Endothelial cell of hepatic sinusoid (primary cell): ENCODE measurements at regions not wholly inside any gene's neighbourhood (a gene's known extent, or its start where the extent isn't known, plus 50 kb on each side); places are given as distances from the start of the nearest gene placed in this dataset.
"Not testable (repeated sequence)": the region's sequence is repeated elsewhere in the genome, so short reads cannot be mapped to it uniquely, and the experiment has no call there.

Experiments
- in situ Hi-C: cut with HindIII; loops from 2 replicates; pipeline ENCODE4 v1.10.0; 2017; ENCODE audit warnings: low sequenced_read_pairs

DNA sequence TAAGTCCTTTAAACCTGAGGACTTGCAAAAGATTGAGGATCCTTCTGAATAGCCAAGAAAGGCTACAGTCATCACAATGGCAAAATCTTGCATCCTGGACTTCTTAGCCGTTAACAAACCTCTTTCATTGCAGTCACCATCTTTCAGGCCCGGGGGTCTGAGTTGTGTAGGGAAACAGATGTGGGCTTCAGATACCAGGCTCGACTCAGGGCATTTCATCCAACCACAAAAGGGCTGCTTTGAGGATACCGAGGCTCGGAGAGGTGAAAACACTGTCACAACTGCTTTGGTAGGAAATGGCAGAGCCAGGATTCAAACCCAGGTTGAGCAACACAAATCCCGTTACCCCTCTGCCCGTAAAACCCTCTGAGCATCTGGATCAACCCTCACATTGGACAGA, 147.4 kb downstream of the TFCP2L1 start:
- in situ Hi-C loops, result no loop called here

DNA sequence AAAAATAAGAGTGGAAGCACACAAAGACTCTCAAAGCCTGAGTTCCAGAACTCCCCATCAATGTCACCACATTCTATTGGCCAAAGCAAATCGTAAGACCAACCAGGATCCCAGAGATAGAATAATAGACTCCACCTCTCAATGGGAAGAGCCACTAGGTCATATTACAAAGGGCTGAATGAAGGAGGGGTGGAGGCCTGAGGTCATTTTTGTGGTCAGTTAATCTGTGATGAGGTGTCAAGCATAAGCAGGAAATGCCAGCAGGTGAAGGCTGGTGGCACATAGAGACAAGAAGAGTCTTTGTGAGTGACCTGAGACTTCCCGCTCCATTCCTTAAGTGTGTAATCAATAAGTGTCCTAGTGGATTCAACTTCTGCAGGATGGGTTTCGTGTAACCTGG, 144.3 kb downstream of the TFCP2L1 start:
- in situ Hi-C loops, result no loop called here

DNA sequence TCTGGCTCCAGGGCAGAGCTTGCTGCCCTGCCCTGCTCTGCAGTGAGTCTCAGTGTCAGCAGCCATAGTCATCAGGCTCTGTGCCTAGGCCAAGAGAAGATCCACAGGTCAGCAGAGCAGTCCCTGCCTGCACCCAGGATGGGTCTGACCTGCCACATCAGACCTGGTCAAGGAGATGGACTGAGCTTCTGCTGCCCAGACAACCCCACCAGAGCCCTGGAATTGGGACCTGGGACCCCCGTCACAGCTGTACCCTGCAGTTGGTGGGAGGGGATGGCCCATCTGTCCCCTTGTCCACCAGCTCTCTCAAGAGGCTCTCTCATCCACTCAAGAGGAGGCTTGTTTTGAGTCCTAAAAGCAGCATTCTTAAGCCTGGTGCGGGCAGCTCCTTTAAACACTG, 142.6 kb downstream of the TFCP2L1 start:
- in situ Hi-C loops, result no loop called here

DNA sequence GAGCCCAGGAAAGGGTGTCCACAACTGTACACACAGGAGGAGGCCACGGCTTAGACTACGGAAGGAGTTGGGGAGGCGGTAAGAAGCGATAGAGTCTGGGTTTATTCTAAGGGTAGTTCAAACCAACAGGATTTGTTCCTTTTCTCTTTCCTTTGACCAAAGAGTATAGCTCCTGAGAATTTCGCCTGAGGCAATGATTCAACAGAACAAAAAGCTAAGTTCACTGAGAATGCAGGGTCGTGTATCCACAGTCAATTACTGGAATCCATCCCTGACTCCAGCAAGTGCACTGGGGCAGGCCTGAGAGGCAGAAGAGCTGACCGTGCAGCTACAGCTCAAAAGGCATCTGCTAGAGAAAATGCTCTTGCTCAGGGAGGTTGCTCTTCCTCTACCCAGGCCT, 140.9 kb downstream of the TFCP2L1 start:
- in situ Hi-C loops, result no loop called here

DNA sequence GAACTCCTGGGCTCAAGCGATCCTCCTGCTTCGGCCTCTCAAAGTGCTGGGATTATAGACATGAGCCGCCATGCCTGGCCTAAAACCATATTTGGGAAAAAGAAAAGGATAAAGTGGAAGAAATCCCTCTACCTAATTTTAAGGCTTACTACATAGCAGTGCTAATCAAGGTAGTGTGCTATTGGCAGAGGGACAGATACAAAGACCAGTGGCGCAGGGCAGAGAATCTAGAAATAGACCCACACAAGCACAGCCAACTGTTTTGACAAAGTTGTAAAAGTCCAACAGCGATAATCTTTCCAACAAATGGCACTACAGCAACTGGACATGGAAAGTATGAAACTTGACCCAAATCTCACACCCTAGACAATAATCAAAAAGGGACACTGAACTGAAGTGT, 138.4 kb downstream of the TFCP2L1 start:
- in situ Hi-C loops, result no loop called here

DNA sequence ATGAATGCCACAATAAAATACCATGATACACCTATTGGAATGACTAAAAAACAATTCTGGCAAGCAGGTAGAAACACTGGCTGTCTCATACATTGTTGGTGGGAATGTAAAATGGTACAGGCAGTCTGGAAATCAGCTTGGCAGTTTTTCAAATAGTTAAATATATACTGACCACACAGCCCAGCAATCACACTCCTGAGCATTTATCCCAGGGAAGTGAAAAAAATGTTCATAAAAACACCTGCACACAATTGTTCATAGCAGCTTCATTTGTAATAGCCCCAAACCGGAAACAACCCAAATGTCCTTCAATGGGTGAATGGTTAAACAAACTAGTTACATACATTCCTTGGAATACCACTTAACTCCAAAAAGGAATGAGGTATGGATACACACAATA, 137.2 kb downstream of the TFCP2L1 start:
- in situ Hi-C loops, result no loop called here

DNA sequence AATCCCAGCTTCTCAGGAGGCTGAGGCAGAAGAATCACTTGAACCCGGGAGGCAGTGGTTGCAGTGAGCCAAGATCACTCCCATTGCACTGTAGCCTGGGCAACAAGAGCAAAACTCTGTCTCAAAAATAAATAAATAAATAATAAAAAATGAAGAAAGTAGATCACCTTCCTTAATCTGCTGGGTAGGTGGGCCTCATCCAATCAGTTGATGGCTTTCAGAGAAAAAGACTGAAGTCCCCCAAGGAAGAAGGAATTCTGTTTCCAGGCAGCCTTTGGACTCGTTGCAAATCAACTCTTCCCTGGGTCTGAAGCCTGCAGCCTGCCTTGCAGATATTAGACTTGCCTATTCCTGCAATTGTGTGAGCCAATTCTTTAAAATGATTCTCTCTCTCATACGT, 136.5 kb downstream of the TFCP2L1 start:
- in situ Hi-C loops, result no loop called here

DNA sequence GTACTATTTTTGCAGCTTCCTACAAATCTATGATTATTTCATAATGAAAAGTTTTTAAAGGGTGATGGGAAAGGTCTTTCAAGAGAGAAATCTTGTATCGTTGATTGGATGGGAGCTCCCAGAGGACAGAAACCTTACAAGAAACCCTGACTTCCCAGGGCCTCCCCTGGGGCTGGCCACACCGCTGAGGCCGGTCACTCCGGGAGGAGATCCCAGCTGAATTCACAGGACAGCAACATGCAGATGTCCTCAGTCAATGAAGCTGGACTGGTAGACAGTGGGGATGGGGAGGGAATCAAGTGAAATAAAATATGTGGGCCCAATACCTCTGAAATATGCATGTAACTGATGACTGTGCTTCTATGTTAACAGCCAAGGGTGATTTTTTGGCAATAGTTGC, 135.6 kb downstream of the TFCP2L1 start:
- in situ Hi-C loops, result no loop called here

DNA sequence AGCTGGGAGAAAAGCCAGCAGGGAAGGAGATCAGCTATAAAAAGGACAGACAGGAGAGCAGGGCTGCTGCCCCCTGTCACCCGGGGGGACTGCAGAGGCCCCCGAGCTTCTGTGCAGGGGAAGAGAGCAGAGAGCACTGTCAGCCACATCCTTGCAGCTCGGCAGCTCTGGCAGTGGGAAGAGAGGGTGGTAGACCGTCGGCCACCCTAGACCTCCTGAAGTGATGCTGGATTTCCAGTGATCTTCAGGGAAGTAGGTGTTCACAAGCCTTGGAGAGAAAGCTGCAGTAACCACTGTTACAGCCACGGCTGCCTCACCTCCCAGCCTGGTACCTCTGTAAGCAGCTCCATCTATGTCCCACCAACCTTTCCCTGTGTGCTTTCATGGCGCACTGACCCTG, 134.9 kb downstream of the TFCP2L1 start:
- in situ Hi-C loops, result no loop called here

DNA sequence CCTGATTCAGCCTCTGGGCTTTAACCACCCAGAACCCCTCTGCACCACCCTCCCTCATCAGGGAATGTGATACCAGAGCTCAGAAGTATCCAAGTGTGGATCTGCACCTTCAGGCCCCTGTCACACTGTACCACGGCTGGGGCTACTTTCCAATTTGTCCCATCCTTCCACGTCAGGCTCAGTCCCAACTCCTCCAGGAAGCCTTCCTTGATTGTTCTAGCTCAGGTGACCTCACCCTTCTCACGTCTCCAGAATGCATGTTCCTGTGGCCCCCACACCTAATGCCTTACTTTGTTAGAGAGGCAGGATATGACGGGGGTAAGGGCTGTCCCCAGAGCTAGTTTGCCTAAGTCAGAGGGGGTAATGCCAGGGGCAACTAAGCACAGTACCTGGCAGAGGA, 134.3 kb downstream of the TFCP2L1 start:
- in situ Hi-C loops, result no loop called here

DNA sequence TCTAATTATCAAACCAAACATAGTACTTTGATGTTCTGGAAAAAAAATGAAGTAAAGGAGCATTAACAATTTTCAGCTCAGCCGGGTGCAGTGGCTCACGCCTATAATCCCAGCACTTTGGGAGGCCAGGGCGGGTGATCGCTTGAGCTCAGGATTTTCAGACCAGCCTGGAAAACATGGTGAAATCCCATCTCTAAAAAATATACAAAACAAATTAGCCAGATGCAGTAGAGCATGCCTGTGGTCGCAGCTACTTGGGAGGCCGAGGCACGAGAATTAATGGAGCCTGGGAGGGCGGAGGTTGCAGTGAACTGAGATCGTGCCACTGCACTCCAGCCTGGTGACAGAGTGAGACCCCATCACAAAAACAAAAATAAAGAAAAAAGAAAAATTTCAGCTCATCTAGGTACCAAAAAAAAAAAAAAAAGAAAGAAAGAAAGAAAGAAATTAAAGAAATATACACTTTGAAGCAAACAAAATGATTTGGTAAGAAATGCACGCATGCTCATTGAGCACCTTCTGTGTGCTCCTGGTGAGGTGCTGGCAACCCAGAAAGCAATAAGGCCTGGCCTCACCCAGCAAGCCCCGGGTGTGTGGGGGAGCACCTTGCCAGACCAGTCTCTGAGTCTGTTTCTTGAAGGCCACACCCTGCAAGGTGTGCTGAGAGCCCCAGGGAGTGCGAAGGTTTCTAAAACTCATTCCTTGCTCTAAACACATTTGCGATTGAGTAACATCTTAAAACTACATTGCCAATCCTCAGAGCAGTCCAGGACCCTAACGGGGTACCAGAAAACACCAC, 133.5 kb downstream of the TFCP2L1 start:
- in situ Hi-C loops, result no loop called here

DNA sequence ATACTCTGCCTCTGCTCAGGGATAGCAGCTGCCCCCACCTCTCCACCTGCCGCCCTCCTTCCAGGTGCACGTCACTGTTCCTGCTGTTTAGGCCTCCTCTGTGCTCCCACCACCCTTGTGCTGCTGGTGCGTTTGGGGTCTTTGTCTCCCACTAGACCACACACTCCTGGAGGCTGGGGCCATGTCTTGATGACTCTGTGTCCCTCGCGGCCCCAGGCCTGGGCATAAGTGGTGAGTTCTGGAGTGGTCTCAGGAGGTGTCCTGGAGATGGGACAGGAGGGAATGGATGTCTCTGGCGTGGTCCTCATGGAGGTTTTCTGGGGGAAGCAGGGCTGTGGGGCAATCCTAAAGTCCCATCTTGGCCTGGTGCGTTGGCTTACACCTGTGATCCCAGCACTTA, 132.1 kb downstream of the TFCP2L1 start:
- in situ Hi-C loops, result no loop called here

DNA sequence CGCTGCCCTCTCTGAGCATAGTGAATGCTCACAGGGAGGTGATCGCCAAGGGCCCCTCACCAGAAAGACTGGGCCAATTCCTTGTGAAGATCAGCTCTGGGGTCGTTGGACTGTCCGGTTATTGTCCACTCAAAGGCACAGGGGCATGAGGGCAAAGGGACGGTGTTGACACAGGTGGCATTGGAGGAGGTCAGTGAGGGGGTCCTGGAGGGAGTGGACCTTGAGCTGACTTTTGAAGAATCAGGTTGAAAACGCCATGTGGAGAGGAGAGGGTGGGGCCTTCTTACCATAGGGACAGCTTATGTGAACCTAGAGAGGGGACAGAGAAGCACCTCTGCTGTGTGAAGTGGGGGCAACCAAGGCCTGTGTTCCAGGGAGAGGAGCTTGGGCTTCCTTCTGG, 131.5 kb downstream of the TFCP2L1 start:
- in situ Hi-C loops, result no loop called here

DNA sequence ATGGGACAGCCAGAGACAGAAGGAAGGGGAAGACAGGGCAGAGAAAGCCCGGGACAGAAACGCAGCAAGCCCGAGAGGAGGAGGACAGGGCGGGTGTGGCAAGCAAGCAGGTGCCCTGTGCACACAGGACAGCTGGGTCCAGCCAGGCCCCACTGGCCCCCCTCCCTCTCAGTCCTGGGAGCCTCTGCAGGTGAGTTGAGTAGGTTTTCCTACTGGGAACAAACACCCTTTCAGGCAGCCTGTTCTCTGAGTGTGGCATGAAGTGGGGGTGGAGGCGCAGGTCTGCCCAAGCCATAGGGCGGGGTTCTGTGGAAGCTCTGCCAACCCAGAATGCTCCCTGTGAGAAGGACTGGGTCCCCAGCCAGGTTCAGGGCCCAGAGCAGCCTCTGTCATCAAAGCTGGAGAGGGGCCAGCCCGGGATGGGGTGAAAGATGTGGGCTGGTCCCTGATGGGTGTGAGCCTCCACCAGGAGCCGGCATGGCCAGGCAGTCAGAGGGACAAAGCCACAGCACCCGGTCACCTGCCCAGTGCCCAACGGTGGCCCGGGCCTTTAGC, 129.4 kb downstream of the TFCP2L1 start:
- in situ Hi-C loops, result no loop called here

DNA sequence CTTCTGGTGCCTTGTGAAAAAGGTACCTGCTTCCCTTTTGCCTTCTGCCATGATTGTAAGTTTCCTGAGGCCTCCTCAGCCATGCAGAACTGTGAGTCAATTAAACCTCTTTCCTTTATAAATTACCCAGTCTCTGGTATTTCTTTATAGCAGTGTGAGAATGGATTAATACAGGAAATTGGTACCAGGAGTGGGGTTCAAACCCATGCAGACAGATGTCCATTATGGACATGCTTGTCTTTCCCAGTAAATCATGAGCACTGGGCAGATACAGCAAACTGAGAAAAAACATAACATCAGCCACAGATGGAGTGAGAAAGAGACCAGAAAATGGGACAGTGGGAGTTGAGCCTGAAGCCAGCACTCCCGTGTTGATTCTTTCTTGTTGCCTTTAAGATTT, 127.5 kb downstream of the TFCP2L1 start:
- in situ Hi-C loops, result not testable (repeated sequence)

DNA sequence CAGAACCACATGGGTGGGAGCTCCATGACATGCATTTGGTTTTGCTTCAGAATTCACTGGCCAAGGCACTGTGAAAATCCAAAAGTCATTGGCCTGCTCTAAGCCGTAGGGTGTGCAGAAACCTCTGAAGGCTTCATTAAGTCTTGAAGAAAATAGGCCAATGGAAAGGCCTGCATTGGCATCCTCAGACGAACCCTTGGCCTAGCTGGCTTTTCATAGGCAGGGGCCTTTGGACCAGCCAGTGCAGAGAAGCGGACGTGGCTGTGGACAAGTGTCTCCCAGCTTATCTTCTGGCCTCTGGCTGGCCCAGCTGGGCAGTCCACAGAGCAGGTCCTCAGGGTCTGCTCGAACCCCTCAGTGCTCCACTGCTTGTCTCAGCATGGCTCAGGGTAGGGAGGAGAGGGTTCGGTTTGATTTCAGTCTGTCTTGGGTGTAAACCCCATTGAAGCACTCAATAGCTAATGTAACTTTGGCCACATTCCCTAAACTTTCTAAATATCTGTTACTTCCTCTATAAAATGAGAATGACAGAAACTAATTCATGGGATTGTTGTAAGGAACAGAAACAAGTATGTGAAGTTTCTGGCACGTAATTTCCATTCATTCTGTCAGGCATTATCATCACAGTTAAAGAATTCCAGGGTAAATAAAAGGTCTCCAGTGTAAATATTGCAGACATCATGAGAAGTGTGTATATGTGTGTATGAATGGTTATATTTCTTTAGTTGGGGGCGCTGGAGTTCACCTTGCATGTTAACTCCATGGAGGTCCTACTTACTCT, 125.5 kb downstream of the TFCP2L1 start:
- in situ Hi-C loops, result no loop called here

DNA sequence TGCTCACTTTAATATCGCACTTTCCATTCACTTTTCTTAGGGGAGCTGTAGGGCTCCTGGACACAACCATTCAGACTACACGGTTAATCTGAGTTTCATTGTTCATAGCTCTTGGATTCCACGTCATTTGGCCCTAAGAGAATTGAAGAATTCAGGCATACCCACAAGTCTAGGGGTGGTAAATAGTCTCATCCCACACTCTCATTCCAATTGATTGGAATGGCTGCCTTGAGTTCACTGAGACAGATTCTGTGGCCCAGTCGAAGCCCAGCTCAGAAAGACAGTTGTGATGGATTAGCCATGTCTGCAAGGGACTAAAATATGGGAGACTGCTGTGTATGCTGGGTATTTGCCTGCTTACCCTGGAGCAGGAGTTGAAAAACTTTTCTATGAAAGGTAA, 124.6 kb downstream of the TFCP2L1 start:
- in situ Hi-C loops, result no loop called here

DNA sequence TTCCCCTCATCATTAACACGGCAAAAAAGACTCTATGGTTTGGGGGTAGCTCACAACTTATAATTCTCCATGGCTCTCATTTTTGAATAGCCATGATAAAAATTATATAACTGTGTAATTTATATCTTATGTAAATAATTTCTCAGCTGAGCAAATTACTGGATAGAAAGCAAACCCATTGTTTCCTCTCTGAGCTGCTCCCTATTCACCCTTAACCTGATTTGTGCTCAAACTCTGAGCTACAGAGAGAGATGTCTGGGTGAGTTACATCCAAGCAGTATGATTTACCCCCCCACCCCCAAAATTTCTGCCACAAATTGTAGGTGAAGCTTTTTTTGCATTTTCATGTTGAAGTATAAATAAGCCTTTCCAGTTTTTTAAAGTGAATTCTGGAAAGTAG, 123.7 kb downstream of the TFCP2L1 start:
- in situ Hi-C loops, result no loop called here

DNA sequence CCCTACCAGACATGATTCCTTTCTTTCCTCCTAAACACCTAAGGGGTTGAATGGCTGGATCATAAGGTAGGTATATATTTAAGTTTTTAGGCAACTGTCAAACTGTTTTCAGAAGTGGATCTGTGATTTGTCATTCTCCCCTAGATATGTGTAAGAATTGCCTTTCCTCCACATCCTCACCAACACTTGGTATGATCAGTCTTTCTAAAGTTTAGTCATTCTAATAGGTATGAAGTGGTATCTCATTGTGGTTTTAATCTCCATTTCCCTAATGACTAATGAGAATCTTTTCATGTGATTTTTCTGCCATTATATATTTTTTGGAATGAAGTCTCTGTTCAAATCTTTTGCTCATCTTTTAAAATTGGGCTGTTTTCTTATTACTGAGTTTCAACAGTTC, 122.1 kb downstream of the TFCP2L1 start:
- in situ Hi-C loops, result no loop called here

DNA sequence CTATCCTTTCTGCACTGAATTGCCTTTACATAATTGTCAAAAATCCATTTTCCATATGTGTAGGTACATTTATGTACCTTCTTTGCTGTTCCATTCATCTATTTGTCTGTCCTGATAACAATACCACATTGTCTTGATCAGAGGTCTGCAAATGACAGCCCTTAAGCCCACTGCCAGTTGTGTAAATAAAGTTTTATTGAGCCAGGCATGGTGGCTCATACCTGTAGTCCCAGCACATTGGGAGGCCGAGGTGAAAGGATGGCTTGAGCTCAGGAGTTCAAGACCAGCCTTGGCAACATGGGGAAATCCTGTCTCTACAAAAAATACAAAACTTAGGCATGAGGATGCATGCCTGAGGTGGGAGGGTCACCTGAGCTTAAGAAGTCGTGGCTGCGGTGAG, 121.0 kb downstream of the TFCP2L1 start:
- in situ Hi-C loops, result no loop called here

DNA sequence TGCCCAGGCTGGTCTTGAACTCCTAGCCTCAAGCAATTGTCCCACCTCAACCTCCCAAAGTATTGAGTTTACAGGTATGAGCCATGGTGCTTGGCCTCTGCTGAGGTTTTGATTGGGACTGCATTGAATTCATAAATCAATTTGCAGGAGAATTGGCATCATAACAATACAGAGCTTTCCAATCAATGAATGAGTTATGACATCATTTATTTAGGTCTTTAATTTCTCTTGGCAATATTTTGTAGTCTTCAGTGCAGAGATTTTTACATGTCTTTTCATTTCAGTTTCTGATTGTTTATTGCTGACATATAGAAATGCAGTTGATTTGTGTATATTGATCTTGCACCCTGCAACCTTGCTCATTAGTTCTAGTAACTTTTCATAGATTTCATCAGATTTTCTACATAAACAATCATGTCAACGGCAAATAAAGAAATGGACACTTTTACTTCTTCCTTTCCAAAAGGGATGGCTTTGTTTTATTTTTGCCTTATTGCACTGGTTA, 119.9 kb downstream of the TFCP2L1 start:
- in situ Hi-C loops, result no loop called here
